Activated naive CD4-positive, alpha-beta T cell treated with anti-CD3 and anti-CD28 coated beads, Interleukin-2, amount 50 U/mL, for 16 hours (primary cell): ENCODE measurements at regions not wholly inside any gene's neighbourhood (a gene's known extent, or its start where the extent isn't known, plus 50 kb on each side); places are given as distances from the start of the nearest gene placed in this dataset.

Experiments
- DNase-seq: peaks from one replicate; pipeline ENCODE4 v3.0.0-alpha.2; 2020

DNA sequence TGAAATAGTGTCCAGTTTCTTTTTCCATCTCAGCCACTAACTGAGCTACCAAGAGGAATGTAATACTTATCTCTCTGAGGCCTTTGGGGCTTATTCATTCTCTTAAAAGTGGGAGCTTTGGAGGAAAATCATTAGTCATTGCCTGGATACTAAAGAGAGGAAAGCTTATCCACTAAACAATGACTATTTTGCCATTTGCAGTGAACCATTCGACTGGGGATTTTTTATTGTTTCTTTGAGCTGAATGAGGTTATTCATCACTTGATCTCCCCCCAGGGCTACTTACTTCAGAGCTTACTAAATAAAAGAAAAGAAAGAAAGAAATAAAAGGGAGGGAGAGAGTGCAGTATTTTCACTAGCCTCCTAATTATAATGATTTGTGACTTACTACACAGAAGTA, 1329.5 kb upstream of the TENM3 start:
- DNase-seq, result no peak

DNA sequence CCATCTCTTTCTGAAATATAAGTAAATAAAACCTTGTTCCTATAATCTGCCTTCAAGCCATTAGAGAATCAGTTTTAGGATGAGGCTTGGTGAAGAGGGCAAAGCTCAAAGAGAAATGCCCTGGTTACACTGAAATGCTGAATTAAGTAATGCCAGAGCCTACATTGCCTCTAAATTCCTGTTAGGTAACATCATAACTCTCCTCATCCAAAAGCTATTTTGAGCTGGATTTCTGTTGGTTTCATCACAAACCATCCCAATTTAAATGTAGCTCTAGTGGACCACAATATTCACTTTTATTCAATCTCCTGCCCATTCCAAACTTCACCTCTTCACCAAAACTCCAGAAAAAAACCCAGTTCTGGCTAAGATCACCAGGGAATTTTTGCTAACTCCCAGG, 1319.7 kb upstream of the TENM3 start:
- DNase-seq, result no peak

DNA sequence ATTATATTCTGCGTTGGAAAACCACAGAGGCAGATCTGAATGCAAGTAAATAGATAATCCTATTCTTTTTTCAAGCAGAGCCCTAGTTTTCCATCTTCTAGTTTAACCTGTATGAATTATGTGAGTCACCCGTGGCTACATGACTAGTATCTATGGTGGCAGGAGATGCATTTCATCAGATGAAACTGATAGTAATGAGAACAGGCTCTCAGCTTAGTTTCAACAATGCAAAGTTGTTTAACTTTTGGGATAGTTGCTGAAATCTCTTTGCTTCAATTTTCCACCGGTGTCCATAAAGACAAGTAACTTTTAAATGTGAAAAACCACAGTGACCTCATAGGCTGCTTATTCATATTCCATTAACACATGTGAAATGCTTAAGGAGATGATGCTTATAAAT, 1317.4 kb upstream of the TENM3 start:
- no peak for DNase-seq

DNA sequence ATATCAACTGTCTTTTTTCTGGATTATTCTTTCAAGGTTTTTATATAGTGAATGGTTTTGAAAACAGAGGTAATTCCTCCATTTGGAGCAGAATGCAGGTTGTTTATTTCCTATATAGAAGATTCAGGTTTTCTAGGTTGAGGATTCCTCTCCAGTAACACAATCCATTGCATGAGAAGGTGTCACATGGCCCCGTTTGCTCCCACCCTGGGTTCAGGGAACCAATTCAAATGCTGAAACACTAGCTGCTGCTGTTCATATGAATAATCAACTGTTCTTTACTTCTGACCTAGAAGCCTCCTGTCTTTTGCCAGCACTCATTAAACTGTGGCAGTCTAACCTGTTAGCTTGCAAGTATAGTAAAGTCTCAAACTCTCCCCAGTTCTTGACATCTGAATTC, 1316.9 kb upstream of the TENM3 start:
- no peak for DNase-seq

DNA sequence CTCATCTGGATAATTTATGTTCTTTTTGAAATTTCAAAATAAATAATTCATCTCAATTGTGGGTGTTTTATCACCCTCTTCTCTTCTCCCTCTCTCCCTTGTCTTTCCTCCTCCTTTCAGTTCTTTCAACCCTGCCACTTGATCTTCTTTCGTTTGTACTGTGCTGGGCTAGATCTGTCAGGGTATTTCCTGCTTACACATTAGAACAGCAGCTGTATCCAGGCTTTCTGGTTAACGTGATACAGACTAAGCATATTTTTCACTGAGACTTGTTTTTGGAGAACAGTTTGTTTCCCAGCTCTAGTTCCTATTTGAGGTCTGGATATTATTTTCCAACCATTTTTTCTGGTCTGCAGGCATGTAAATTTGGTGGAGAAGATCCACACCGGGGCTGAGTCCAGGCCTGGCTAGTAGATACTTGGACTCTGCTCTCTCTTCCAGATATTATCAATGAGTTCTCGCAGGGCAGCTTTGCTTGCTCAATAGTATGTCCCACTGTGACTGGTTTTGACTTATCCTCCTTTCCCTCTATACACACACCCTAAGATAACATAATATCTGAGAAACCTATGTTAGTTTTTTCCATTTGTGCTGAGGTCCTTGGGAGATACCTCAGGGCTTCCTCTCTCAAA, 1310.7 kb upstream of the TENM3 start:
- DNase-seq, result no peak

DNA sequence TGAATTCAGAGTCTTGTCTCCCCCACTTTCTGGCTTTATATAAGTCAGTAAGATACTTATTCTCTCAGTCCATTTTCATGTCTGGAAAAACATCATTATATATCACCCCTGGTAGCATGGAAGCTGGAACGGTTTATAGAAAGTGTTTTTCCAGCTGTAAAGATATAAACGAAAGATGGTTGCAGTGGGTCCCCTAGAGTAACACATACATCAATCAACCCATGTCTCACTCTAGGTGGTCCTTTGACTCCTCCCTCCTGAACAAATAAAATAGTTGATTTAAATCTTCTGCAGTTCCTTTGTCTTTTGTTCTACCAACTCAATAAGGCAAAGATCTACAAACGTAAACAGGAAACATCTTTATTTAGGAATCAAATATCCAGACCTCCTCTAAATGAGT, 1306.1 kb upstream of the TENM3 start:
- DNase-seq, result no peak

DNA sequence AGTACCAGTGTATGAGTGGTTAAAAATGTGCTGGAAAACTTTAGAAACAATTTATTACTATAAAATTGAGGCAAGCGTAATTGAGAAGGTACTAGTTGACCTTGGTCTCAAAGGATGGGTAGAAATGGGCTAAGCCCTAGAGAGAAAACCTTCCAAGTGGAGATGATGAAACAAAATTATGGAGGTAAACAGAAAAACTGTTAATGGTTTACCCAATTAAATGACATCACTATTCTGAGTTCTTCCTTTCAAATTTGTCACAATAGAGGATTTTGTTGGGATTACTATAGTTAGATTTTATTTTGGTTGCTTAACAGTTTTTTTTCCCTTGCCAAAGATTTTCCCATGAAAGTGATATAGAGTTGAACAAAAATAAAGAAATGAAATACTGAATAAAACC, 1302.5 kb upstream of the TENM3 start:
- no peak for DNase-seq

DNA sequence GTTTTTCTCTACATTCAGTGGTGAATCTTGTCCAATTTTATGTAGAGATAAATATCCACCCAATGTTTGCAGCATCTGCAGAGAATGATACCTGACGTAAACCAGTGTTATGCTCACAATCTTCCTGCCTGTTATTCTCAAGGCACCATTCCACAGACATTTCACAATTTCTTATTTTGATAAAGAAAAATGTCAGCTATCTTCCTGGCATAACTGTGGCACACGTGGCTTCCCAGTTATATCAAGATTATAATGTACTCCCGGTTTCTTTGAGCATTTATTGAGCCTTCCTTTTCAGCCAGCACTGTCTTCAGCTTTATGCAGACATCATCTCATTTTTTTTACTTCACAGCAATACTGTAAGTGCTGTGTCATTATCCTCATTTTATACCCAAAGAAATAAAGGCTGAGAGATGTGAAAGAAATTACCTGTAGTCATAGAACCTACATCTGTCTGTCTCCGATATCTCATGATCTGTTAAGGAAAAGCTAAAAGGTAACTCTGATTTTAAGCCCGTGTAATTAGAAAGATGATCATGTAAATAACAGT, 1300.8 kb upstream of the TENM3 start:
- DNase-seq, result no peak

DNA sequence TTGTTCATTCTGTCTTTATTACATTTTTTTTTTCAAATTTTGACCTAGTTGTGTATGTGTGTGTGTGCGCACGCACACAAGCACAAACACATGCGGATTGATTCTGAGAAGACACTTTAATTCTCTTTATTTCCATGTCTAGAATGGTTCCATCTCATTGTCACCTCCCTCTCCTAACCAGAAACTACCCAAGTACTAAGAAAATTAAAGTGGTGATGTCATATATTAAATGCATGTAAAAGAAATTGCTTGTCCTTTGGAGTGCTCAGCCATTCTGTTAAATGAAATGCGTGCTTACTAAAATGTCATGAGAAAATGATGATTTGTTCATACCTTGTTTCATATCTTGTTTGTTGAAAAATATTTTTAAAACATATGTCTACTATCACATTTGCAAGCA, 1297.0 kb upstream of the TENM3 start:
- DNase-seq, result no peak

DNA sequence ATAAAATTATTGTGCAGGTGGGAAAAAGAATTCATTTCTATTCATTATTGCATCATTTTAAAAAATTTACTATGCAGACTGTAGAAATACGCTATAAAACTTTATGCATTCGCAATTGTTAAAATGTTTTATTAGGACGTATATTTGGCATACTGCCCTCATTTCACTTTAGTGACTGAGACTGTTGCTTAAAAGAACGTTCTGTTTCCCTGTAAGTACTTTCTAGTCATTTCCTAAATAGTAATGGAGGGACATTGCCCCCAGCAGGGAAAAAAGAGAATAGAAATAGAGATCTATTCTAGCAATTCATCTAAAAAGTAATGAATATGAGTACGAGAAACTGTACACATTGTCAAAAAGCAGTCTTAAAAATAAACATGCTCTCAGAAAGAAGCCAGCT, 1295.8 kb upstream of the TENM3 start:
- DNase-seq, result no peak

DNA sequence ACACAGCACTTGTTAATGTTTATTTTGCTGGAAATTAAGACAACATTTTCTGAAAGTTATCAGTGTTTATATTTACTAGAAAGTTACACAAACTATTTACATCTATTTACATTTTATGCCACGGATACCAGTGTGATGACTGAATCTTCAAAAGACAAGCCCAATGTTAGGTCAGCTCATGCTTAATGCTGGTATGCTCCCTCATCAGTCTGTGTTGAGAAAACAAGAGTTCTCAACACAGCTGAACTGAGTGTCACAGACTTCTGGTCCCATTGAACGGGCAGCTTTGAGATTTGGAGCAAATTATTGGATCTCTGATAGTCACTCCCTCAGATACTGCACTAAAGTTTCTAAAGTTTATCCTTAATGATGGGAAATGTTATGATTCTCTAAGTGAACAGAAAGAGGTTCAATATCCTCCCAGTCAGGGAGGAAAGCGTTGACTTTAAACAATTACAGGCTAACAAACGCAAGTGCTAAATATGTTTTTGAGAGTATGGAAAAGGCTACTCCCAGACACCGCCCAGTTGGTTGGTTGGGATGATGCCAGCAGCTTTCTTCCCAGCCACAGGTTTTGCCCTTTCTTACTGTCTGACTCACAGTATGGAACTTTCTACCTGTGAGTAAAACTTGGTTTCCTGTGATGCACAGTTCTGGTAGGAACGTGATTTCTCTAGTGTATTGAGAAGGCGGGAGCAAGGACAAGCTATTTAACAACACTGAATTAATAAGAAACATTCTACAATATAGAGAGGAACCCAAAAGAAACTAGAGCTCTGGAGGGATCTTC, 1293.6 kb upstream of the TENM3 start:
- DNase-seq, result no peak

DNA sequence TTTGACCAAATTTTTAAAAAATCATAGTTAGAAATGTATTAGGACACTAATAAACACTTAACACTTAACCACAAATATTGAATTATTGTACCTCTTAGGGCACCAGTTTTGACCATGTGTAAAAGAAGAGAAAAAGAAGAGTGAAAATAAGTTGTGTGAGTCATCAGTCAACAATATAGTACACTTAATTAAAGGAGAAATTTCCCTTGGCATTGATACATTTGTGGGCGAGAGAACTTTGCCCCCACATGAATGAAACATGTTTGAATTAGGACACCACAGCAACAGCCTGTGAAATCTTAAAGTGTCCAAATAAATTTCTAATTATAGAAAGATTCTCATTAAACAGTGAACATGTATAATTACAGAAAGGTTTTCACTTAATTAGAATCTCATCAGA, 1292.8 kb upstream of the TENM3 start:
- no peak for DNase-seq

DNA sequence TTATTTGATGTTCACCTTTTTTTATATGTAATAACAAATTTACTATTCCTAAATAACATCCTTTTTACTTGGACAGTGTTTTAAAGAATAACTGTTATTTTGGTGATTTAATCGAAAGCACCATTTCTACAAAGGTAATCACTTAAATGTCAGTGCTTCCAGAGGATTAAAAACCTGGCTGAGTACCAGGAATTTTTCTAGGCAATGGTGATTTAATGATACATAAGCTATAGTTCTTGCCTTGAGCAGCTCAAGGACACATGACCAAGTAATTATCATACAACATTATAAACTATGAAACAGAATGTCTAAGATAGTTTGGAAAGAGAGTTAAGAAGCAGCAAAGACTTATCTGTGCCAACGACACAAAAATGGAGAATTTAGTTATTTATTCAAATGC, 1291.9 kb upstream of the TENM3 start:
- DNase-seq, result no peak

DNA sequence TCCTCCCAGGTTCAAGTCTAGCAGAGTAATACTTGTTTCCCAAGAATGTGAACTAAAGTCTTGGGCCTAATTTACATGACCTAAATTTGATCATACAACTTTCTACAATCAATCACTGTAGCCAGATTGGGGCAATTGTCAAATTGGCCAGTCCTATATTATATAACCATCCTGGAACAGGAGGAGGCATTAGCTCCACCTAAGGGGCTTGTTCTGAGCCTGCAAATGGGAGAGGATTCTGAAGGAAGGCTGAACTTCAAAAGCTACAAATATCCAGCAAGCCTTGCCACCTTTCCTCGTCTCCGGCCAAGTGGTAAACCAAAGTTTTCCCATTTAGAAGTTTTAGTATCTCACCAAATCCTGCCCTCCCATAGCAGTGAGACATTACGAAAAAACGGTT, 1289.6 kb upstream of the TENM3 start:
- DNase-seq, result no peak

DNA sequence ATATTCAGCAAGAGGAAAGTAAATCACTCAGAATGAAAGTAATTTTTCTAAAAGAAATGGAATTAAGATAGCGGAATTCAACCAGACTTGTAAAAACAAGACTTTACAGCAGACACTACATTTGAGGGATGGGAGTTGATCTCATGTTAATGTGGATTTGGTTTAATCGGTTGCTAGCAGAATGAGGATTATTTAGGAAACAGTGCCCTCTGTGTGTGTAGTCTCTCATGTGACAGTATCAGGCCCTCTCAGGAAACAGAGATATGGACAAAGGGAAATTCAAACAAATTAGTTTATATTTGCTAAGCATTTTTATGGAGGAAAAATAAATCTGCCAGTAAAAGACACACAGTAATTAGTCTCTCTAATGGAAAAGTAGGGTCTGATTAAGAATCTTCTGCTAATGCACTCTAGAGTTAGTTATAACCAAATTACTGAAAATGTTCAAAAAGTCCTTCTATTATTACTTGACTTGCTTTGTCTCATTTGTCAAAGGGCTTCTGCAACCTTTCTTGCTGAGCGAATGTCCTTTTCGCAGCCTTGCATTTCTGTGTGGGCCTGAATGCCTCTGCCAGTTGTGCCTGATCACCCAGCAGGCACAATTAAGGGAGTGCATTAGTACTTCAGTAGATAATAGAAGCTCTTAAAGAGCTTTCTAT, 1282.3 kb upstream of the TENM3 start:
- DNase-seq, result no peak

DNA sequence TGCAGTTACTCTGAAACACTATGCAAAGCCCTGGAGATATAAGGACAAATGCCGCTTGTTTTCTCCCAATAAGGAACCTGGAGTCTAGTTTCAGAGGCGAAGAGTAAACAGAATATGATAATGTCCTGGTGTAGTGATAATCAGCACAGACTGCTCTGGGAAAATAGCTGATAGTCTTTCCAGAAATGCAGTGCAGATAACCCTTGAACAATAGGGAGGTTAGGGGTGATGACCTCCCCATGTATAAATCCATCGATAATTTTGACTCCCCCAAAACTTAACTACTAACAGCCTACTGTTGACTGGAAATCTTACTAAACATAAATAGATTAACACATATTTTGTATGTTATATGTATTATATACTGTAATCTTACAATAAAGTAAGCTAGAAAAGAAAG, 1280.9 kb upstream of the TENM3 start:
- DNase-seq, result no peak

DNA sequence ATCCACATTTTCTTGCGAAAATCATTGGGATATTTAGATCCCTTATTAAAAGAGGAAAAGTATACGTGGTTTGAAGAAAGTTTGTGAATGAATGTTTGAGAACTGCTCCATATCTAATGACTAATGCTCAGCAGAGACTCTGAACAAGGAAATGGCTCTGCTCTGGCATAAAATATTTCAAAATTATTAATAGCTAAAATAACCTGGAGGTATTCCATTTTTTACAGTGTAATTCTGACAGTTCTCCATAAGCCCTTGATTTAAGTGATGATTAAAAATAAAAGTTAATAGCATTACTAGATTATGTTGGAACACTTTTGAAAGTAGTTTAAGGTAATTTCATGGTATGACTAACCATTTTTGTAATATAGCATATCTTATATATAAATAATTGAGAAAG, 1276.9 kb upstream of the TENM3 start:
- DNase-seq, result no peak

DNA sequence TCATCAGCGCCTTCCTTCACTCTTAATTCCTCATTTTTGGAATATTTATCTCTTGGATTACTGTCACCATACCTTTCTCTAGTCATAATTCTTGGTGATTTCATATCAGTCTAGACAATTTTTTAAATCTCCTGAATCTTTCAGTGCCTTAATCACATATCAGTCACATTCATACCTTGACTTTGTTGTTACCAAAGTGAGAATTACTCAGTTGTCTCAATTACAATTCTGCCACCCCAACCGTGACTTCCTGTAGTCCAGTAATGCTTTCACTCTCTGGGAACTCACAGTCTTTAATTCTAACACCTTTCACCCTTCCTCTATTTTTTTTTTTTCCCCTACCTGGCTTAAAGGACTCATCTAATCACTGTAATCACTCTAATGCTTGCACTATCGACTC, 1275.3 kb upstream of the TENM3 start:
- no peak for DNase-seq

DNA sequence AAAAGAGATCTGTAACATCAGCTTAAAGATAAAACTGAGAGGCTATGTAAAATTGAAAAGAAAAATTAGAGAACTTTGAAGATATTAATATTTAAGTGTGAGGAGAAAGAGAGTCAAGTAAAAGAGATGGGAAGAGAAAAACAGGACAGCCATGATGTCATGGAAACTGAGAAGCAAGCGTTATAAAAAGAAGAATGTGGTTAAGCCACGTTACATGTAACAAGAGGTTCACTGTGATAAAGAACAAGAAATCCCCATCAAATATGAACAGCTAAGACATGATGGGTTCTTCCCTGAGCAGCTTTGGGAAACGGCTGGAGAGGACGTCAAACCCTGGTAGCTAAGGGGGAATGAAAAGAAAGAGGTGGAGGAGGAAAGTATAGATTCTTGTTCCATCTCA, 1269.3 kb upstream of the TENM3 start:
- DNase-seq, result no peak

DNA sequence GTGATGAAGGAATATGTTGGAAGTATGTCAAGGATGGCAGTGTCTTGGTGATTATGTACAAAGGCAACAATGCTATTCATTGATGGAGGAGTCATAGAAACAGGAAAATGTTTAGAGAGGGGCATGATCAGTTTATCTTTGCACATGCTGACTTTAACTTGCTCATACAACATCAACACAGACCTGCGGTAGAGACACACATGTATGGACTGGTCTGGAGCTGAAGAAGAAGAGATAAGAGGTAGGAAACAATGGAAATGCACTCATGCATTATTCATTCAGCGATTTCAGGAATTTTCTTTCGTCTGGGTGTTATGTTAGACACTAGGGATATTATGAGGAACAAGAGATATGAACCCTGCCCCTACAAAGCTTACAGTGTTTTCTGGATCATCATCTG, 1252.3 kb upstream of the TENM3 start:
- DNase-seq, result no peak

DNA sequence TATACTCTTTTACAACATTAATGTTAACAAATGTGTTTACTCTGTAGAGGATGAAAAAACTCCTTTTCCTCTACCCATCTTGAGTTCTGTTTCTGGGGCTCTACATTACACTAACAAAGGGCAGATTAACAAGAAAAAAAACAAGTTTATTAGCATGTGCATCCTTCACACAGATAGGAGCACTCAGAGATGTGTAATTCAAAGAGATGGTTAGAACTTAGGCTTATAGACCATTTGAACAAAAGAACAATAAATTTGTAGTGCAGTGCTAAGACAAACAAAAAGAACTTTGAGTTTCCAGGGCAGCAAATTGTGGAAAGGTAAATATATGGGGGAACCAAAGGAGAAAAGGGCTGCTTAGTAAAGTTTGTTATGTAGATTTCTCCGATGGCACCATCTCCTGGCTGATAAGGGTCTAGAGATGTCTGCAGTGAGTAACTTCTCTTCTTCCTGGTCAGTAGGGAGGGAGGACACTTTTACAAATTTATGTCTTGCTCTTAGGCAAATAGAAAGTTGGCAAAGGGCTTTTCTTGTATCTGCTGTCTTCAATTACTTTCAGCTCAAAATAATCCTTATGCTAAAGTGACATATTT, 1249.9 kb upstream of the TENM3 start:
- no peak for DNase-seq

DNA sequence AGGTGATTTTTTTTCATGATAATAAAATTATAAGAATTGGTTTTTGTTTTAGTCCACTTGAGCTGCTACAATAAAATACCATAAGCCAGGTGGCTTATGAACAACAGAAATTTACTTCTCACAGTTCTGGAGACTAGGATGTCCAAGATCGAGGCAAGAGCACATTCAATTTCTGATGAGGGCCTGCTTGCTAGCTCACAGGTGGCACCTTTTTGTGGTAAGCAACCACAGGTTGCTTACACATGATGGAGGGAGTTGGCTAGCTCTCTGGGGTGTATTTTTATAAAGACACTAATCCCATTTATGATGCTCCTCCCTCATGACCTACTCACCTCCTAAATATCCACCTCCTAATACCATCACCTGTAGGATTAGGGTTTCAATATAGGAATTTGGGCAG, 1248.5 kb upstream of the TENM3 start:
- DNase-seq, result no peak

DNA sequence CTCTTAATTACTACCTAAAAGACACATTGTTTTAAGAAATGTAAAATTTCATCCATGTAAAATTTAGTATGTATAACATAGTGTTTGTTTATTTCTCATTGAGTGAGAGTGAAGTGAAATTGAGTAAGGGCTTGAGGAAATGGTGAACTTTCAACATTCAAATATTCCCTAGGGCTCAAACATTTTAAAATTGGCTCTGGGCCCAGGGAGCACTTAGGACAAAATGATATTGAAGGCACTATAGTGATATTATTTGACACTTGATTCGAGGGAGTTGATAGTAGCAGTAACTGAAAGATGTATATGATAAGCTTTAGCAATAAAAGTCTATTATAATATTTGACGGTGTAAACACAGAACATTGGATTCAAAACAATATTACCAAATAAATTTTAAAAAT, 1244.0 kb upstream of the TENM3 start:
- DNase-seq, result no peak

DNA sequence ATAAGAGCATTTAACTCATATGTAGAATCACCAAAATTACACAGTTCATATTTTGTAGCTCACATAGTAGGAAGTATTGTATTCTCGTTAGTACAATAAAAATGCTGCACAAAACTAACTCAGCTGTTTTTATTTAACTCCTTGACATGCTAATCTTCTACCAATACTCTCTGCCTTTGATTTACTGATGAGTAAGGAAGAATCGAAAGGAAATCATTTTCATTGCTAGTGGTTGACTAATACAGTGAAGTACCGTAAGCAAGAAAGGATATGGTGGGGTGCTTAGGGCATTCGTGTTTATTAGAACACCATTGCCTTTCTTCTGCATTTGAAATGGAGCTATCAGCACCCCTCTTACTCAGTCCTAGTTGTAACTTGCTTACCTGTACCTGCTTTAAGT, 1239.1 kb upstream of the TENM3 start:
- no peak for DNase-seq
